ENCODE measurements at regions not wholly inside any gene's neighbourhood (a gene's known extent, or its start where the extent isn't known, plus 50 kb on each side); places are given as distances from the start of the nearest gene placed in this dataset.

DNA sequence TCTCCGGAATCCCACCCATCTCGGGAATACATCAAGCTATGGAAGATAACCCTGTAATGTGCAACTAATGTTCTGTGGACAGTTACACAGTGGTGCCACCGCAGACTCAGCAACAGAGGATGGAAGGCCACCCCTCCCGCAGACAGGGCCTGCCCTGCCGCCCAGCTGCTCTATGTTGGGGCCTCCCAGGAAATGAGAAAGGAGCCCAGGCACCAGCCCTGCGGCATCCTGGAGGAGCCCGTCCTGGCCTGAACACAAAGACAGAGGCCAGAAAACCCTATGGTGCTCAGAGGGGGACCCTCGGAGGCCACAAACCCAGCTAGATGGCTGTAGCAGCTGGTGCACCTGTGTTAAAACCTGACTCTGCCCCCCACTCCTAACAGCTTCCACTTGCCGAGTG lies 216.1 kb upstream of the RPL38 start:
- Histone ChIP-seq H3K4me3 (no peak overlapping the region), H3K27me3 (peaks cover 0 to 60% (median 0%) of the 10 kb centered on the region in 4 donors), H3K4me1 (peaks cover 0 to 9% (median 0%) of the 10 kb centered on the region in 3 donors), H3K36me3 (no peaks in the 10 kb centered on the region), H3K9me3 (no peaks in the 10 kb centered on the region), H3K27ac (no peak overlapping the region)
- TF ChIP-seq POLR2A (IDR thresholded peaks at IDR 0.05), result no peak
- TF ChIP-seq, protein P1, sequence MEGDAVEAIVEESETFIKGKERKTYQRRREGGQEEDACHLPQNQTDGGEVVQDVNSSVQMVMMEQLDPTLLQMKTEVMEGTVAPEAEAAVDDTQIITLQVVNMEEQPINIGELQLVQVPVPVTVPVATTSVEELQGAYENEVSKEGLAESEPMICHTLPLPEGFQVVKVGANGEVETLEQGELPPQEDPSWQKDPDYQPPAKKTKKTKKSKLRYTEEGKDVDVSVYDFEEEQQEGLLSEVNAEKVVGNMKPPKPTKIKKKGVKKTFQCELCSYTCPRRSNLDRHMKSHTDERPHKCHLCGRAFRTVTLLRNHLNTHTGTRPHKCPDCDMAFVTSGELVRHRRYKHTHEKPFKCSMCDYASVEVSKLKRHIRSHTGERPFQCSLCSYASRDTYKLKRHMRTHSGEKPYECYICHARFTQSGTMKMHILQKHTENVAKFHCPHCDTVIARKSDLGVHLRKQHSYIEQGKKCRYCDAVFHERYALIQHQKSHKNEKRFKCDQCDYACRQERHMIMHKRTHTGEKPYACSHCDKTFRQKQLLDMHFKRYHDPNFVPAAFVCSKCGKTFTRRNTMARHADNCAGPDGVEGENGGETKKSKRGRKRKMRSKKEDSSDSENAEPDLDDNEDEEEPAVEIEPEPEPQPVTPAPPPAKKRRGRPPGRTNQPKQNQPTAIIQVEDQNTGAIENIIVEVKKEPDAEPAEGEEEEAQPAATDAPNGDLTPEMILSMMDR (IDR thresholded peaks at IDR 0.05), result no peak
- intact Hi-C loops (cut with DNase I), result no loop called here
- no peak for DNase-seq
- 70 to 78% methylated on average over 2 to 7 of the region's 9 CpGs for WGBS, 2 donors

DNA sequence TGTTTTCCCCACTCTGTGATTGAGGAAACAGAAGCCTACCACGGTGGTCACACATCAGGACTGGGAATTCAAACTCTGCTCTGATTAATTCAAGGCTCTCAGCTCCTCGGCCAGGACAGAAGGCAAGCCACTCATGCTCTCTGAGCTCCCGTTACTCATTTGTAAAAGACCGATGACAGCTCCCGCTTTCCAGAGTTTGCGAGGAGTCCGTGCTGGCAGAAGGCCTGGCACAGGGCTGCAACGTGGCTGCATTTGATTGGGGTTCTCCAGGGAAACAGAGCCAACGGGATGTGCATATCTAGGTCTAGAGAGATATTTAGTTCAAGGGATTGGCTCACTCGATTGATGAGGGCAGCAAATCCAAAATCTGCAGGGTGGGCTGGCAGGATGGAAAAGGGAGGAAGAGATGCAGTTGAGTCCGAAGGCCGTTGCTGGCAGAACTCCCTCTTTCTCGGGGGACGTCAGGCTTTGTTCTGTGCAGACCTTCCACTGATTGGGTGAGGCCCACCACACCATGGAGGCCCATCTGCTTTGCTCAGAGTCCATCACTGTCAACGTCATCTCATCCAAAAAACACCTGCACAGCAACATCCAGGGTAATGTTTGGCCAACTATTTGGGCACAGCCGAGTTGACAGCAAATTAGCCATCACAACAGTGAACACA lies 215.5 kb upstream of the RPL38 start:
- Histone ChIP-seq H3K4me3 (no peak overlapping the region), H3K27ac (no peak overlapping the region), H3K4me1 (peaks cover 0 to 9% (median 0%) of the 10 kb centered on the region in 3 donors), H3K27me3 (peaks cover 0 to 60% (median 0%) of the 10 kb centered on the region in 4 donors), H3K36me3 (no peaks in the 10 kb centered on the region), H3K9me3 (no peaks in the 10 kb centered on the region)
- DNase-seq, result no peak
- 78% methylated on average over 13 to 16 of the region's 16 CpGs for WGBS, 2 donors
- TF ChIP-seq POLR2A (IDR thresholded peaks at IDR 0.05), result no peak
- TF ChIP-seq, protein P1 (IDR thresholded peaks at IDR 0.05), result no peak
- intact Hi-C loops (cut with DNase I), result no loop called here

DNA sequence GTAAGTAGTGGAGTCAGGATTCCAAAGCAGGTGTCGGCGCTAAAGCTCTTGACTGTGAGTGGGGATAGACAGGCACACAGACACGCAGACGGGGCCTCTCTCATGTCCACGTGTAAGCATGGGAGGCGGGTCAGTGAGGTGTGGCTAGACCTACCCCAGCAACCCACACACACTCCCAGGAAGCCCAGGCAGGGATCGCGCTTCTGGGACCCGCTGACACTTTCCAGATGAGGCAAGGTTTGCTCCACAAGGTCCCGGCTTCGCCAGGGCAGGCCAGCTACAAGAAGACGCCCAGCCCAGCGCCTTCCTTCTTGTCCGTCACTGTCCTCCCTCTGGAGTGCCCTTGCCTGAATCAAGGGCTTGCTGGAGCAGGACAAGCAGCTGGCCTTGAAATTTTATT lies 213.8 kb upstream of the RPL38 start:
- 71 to 72% methylated on average over 9 to 13 of the region's 14 CpGs for WGBS, 2 donors
- H3K4me1 ChIP-seq, result peaks cover 0 to 9% (median 0%) of the 10 kb centered on the region in 3 donors
- TF ChIP-seq, protein P1 (IDR thresholded peaks at IDR 0.05), result no peak
- no peak for TF ChIP-seq POLR2A (IDR thresholded peaks at IDR 0.05)
- no peak overlapping the region for H3K27ac ChIP-seq
- peaks cover 0 to 55% (median 0%) of the 10 kb centered on the region in 4 donors for H3K27me3 ChIP-seq
- H3K4me3 ChIP-seq, result no peak overlapping the region
- H3K9me3 ChIP-seq, result no peaks in the 10 kb centered on the region
- H3K36me3 ChIP-seq, result no peaks in the 10 kb centered on the region
- DNase-seq, result no peak
- intact Hi-C loops (cut with DNase I), result no loop called here

DNA sequence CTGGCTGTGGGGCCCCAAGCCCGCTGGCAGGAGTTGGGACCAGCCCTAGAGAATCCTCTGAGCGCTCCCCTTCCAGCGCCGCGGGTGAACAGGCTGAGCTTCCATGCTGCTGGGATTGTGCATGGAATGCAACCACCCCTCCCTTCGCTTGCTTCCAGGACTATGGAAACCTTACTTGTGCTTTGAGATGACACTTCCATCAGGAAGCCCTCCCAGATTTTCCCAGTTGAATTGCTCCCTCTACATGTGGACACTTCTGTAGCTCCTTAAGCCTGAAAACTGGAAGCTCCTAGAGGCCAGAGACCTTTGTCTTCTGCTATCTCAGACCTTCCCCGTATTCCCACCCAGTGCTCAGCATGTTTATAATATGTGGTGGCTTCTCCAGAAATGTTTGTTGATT lies 213.2 kb upstream of the RPL38 start:
- 90 to 94% methylated on average over 5 to 7 of the region's 7 CpGs for WGBS, 2 donors
- intact Hi-C loops (cut with DNase I), result no loop called here
- Histone ChIP-seq H3K4me1 (peaks cover 0 to 9% (median 0%) of the 10 kb centered on the region in 3 donors), H3K4me3 (no peak overlapping the region), H3K9me3 (no peaks in the 10 kb centered on the region), H3K27ac (no peak overlapping the region), H3K36me3 (no peaks in the 10 kb centered on the region), H3K27me3 (peaks cover 0 to 52% (median 0%) of the 10 kb centered on the region in 4 donors)
- no peak for TF ChIP-seq POLR2A (IDR thresholded peaks at IDR 0.05)
- TF ChIP-seq, protein P1 (IDR thresholded peaks at IDR 0.05), result no peak
- DNase-seq, result no peak

DNA sequence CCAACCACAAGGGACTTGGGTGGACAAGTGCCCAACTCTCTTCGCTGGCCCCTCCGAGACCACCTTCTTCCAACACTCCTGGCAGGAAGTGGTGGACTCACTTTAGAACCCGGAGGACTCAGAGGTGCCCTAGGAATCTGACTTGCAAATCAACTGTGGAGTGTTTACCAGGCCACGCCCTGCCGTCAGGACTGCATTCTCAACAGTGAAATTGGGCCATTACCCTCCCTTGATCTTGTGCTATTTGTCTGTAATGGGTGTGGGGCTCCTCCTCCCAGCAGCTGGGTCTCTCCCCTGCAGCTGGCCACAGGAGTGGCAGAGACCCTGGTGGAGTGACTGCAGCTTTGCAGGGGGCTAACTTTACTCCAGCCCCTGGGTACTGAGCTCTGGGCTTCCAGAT lies 212.2 kb upstream of the RPL38 start:
- Histone ChIP-seq H3K4me1 (peaks cover 0 to 9% (median 0%) of the 10 kb centered on the region in 3 donors), H3K27ac (no peak overlapping the region), H3K4me3 (no peak overlapping the region), H3K36me3 (no peaks in the 10 kb centered on the region), H3K9me3 (no peaks in the 10 kb centered on the region), H3K27me3 (peaks cover 0 to 47% (median 0%) of the 10 kb centered on the region in 4 donors)
- intact Hi-C loops (cut with DNase I), result no loop called here
- DNase-seq, result no peak
- TF ChIP-seq POLR2A (IDR thresholded peaks at IDR 0.05), result no peak
- TF ChIP-seq, protein P1 (IDR thresholded peaks at IDR 0.05), result no peak
- 81% methylated on average over 3 of the region's 5 CpGs; no CpG with 5 or more reads in 1 of the 2 donors for WGBS, 2 donors

Data from esophagus squamous epithelium (tissue), 5 donors.